Prostate gland (tissue), 2 donors: ENCODE measurements at regions not wholly inside any gene's neighbourhood (a gene's known extent, or its start where the extent isn't known, plus 50 kb on each side); places are given as distances from the start of the nearest gene placed in this dataset.

Experiments
- POLR2AphosphoS5 ChIP-seq: sonication (generic); formaldehyde crosslinking; IDR thresholded peaks from one replicate; pipeline ENCODE4 v1.6.1; 2017; ENCODE audit warnings: antibody characterized with exemption
- TF ChIP-seq, protein P1 (sequence below), 4 experiments: fragments of 200-600 bp in 2 of 4; fragments of 450-650 bp in 2 of 4; sonication (generic) in 2 of 4; IDR thresholded peaks; 1 replicate in 3 of 4; 2 replicates in 1 of 4; pipeline ENCODE4 v1.5.1; 2016 to 2019; ENCODE audit warnings: antibody characterized with exemption in 4 of 4, mild to moderate bottlenecking in 2 of 4, moderate library complexity in 2 of 4

DNA sequence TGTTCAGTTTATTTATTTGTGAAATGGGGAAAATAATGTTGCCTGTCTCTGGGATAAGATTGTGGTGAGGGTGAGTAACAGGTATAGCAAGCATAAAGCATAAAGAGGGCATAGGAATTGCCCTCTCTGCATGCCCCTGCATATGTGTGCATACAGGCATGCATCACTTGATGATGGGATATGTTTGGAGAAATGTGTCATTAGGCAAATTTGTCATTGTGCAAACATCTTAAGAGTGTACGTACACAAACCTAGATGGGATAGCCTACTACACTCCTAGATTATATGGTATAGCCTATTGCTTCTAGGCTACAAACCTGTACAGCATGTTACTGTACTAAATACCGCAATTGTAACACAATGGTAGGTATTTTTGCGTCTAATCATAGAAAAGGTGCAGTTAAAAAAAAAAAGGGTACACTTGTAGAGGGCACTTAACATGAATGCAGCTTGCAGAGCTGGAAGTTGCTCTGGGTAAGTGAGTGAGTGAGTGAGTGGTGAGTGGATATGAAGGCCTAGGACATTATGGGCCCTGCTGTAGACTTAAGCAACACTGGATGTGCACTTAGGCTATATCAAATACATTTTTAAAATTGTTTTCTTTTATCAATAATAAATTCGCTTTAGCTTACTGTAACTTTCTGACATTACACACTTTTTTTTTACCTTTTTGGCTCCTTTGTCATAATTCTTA lies 386.5 kb upstream of the ANKRD30A start:
- TF ChIP-seq, protein P1, sequence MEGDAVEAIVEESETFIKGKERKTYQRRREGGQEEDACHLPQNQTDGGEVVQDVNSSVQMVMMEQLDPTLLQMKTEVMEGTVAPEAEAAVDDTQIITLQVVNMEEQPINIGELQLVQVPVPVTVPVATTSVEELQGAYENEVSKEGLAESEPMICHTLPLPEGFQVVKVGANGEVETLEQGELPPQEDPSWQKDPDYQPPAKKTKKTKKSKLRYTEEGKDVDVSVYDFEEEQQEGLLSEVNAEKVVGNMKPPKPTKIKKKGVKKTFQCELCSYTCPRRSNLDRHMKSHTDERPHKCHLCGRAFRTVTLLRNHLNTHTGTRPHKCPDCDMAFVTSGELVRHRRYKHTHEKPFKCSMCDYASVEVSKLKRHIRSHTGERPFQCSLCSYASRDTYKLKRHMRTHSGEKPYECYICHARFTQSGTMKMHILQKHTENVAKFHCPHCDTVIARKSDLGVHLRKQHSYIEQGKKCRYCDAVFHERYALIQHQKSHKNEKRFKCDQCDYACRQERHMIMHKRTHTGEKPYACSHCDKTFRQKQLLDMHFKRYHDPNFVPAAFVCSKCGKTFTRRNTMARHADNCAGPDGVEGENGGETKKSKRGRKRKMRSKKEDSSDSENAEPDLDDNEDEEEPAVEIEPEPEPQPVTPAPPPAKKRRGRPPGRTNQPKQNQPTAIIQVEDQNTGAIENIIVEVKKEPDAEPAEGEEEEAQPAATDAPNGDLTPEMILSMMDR (IDR thresholded peaks at IDR 0.05): no peak
- no peak for TF ChIP-seq POLR2AphosphoS5
